Activated CD8-positive, alpha-beta memory T cell treated with anti-CD3 and anti-CD28 coated beads, Interleukin-2, amount 50 U/mL, for 4 hours (primary cell): ENCODE measurements at regions not wholly inside any gene's neighbourhood (a gene's known extent, or its start where the extent isn't known, plus 50 kb on each side); places are given as distances from the start of the nearest gene placed in this dataset.

Source experiments
- DNase-seq: peaks from one replicate; pipeline ENCODE4 v3.0.0-alpha.2; 2020

DNA sequence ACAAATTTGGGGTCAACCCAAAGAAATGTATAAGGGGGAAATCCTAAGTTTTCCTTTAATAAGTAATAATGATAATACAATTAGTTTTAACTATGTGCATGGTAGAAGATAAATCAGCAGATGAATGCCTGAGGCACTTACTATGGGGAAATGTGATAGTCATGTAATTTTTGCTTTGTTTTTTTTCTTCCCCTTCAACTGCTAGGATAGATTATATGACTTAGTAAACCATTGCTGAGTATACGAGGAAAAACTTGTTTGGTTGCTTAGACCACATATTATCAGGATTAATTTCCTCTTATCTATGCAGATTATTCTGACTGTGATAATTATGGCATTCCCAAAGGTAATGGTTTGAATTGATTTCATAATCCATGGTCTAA is 181.1 kb downstream of the TGFB2 start:
- DNase-seq, result no peak

DNA sequence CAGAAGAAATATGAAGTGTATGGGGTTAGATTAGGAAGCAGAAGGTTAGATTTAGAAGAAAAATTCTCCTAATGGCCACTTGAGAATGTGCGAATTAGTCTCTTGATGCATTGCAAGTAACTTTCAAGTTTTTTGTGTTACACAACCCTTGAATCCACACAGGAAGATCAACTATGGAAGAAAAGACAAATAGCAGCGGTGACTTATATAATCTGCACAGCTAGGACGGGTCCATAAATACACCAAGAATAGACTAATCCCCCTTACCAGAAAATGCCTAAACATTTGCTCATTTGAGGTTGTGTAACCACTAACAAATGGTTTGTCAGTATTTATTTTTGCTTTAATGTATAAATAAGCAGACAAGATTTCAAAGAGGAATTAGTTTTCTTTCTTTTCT is 182.6 kb downstream of the TGFB2 start:
- no peak for DNase-seq

DNA sequence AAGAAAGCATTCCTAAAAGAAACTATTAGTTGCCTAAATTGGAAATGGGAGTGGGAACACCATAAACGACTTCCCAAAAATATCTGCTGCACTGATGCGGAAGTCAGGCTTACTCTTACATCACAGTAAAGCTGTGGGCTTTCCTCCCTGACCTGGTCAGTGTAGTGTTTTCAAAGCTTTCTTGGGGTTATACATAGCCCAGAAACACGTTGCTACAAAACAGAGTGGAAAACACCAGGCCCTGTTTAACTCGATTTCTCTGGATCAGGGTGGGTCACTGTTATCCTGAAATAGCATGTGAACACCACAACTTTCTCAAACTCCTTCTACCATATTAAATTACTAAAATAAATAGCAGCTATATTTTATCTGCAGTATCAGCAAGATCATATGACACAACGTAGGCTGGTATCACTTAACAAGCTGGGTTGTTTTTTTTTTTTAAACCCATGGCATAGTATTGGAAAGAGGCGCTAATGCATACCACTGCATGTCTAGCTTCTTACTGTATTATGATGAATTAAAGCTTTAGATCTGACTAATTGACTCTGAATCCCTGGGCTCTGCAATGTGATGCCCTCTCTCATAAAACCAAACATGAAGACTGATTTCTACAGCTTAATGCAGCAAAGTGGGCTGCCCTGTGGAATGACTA is 184.6 kb downstream of the TGFB2 start:
- DNase-seq, result no peak

DNA sequence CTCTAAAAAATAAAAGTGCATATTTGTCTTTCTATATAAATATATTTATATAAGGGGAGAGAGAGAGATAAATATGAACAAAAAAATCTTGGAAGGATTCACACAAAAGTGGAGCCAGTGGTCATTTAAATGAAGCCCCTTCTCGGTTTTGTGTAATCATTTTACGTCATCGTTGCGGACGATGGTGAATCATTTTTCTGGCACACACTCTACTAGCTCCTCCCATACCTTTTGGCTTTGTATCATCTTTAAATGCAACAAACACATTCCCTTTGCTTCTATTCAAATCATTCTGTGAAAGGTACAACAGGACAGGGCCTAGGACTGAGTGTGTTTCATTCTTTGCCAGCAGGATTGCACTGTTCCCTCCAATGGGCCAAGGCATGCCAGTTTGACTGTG is 186.8 kb downstream of the TGFB2 start:
- DNase-seq, result no peak

DNA sequence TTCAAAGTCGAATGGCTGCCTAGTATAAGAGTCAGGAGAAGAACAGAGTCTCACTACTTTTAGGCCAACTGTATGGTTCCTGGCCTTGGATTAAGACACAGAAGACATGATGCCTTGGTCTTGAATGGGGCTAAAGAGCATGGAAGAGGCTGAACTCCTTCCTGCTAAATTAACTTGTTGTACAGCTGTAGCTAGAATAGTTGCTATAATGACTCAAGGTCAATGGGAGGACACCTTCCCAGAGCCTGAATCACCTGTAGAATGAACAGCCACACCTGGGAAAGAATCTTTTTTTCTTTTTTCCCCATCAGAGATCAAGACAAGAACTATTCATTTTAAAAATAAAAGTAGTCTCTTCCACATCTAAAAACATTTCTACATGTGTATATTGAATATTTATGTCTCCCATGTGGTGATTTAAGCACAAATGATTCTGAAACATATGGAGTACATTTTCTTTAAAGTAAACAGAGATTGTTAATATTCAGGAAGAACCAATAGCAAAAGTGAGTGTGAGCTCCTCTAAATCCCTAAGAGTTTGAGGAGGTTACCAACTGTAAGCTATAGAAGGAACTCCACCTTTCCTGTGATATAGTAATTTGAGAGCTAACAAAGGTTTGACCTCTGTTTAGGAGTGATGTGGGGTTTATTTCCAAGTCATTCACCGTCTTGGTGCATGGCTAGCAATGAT is 191.3 kb downstream of the TGFB2 start:
- DNase-seq, result no peak

DNA sequence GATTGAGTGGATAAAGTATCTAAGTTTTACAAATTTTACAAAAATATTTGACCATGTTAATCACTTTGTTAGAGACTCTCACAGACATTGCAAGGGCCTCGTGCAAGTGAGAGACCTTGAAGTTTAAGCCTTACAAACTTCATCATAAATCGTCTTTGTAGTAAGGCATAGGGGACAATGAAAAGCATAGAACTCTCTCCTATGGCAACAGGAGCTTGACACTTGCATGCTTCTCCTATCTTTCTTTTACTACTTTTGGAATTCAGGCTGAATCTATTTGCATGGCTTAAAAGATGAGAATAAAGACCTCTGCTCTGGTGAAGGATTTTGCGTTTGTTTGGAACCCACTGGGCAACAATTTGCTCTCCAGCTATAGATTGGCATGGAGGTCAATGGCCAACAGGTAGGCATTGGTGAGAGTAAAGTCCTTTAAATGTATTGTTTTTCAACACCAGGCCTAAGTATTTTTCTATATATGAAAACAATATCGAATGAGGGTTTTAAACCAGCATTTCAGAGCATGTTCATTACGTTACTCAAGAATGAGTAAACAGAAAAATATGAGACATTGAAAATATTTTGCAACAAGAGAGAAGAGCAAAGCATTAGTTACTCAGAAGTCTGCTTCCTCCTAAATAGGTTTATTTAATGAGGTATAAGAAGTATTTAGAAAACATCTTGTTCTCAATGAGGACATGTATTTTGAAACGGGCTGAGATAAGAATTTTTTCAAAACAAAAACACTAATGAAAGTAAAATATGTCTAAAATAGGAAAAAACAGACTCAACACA is 192.2 kb downstream of the TGFB2 start:
- no peak for DNase-seq

DNA sequence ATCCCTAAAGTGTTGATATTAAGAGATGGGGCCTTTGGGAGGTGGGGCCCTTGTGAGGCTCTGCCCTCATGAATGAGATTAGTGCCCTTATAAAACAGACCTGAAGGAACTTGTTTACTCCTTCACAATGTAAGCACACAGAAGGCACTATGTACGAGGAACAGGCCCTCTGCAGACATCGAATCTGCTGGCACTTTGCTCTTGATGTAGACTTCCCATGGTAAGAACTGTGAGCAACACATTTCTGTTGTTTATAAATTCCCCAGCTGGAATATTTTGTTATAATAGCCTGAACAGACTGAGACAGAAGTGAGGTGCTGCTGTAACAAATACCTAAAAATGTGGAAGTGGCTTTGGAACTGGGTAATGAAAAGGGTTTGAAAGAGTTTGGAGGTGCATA is 193.2 kb downstream of the TGFB2 start:
- no peak for DNase-seq

DNA sequence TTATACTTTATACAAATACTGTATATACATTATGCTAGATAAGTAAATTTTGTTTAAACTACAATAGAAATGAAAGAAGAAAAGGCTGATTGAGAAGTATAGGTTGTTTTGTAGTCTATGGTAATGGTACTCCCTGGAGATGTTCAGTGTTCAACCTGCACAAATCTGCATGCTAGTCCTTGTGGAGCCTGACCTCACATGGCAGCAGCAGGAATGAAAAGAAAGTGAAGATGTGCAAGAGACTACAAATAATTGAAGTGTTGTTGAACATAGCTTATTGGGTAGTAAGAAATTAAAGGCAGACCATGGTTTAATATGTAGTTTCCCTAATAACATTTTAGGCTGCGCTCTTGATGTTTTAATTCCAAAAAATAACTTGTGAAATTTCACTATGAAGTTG is 201.2 kb downstream of the TGFB2 start:
- DNase-seq, result no peak

DNA sequence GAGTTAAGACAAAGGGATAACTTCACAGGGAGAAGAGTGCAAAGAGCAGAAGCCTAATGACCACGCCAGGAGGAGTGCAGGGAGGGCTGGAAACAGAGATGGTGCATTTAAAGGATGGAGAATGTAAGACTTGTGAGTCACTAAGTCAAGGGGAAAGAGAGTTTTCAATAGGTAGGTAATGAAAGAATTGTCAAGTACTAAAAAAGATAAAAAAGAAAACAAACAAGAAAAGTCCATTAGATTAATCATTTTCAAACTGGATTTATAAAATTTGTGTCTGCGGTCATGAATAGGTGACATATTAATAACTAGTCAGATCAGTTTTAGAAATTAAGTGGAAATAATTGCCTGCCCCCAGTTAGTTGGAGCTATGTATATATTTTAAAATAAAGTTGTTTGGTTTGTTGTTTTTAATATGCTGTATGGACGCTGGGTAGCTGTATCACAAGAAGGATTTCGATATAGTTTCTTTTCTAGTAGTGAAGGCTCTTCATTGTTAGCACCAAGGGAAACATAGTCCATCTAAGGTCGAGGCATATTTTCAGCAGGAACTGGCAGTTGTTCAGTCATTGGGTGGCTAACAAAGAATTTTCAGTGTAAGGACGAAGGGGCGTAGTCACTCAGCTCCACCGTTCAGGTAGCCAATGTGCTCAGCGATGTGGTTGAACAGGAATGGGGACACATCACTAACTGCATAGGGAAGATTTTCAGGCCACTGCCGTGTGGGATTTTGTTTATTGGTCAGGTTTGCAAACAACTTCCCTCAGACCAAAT is 203.0 kb downstream of the TGFB2 start:
- no peak for DNase-seq

DNA sequence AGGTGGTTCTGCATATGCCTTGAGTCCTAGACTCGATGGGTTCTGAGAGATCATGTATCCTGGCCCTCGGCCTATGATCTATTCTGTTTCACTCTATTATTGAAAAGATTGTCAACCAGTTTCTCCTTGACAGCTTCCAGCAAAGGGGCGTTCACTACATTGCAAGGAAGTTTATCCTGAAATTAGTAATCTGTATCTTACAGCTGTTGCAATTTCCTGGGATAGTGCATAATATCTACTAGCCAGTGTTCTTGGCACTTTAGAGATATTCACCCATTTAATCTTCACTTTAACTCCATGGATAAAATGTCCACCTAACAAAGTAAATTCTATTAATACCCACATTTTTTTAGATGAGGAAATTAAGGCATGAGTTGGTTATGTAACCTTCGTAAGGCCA is 203.6 kb downstream of the TGFB2 start:
- no peak for DNase-seq

DNA sequence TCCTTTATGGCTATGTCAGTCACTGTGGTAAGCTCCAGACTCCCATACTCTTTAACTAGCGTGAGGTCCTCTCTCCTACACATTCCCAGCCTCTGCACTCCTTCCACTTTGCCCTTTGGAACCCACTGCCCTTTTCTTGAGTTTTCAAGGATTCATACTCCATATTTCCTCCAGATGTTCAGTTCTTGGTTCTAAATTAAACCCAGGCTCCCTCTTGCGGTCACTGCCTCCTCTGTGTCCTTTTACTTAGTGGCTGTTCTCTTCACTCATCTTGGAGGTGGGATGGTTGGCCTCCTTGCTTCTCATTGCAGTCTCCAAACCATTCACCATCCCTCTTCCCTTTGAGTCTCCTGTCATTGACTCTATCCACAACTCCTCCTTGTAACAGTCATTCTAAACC is 208.1 kb downstream of the TGFB2 start:
- no peak for DNase-seq

DNA sequence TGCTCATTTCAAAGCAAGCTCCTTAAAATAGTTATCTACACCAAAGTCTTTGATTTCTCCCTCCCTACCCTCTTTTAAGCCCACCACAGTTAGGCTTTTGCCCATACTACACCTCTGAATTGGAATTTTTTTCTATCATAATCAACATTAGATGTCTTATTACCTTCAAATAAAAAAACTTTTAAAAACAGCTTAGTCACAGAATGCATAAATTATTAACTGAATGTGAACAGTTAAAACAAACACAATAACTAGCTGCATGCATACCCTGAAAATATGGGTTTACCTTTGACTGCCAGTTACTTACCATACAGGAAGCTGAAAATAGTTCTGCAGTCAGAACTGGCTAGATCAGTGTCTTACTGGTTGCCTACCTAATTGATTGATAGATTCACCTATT is 210.9 kb downstream of the TGFB2 start:
- DNase-seq, result no peak

DNA sequence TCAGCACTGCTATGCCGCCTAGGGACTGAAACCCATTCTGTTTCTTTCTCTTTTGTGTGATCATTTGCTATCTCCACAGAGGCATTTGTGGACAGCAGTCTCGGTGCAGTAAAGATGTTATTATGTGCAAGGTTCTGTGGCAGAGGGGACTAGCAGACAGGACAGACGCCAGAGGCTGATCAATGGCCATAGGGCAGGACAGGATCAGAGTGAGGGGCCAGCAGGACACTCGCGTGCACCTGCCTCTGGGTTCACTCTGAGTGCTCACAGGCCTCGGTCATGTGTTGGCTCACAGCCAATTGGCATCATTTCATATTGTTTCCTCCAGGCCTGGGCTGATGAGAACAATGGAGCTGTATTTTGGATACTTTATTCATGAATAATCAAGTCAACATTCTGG is 212.6 kb downstream of the TGFB2 start:
- no peak for DNase-seq

DNA sequence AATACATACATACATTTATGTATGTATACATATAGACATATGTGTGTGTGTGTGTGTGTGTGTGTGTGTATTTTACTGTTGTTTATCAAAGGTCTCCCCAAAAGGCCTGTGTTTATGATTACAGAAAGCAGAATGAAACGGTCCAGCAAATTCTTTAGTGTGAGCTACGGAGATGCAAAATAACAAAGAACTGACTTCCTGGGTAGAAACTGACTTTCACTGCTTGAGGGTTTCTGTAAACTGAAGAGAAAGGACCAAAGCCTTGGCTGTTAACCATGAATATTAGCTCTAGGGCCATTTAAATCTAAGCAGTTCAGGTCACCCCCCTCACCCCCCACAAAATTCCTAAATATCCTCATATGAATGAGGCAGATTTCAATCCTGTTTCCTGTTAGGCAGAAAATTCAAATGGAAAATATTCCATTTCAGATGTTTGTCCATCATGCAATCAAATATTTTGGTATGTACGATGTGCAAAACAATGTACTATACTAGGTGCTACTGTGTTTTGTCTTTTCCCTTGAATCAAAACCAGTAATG is 213.2 kb downstream of the TGFB2 start:
- no peak for DNase-seq

DNA sequence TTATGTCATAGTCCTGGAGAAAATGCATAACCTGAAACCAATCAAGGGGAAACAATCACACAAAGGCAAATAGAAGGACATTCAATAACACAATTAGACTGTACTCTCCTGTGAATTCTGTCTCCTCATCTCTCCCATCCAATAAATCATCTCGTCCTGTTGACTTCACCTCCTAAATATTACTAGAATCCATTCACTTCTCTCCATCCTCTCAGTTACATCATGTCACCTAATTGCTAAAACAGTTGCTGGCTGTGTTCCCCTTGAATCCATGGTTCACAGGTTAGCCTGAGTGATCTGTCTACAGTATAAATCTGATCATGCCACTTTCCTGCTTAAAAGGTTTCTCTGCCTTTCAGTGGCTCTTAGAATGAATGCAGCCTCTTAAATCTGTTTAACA is 220.2 kb downstream of the TGFB2 start:
- DNase-seq, result no peak

DNA sequence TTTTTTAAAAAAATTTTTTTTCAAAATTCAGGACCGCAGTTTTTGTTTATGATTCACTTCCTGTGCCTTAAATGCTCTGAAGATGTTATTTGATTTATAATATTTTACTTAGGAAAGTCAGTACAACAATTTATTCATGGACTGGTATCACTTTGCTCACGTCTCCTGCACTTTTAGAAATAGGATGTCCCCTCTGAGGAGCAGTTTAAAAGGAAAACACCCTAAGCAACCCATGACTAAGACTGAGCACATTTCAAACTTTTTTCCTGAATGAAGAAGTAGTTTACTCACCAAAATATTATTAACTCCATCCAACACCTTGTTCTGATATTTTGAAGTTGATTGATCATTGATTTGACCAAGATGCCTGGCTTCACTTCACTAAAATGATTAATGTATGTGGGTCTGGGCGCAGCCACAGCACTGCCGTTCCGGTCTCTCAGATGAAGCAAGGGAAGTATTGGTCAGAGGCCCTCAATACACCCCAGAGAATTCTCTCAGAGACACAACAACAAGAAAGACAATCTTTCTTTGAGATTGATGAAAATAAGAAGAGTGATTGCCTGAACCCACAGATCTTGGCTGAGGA is 223.9 kb downstream of the TGFB2 start:
- DNase-seq, result no peak

DNA sequence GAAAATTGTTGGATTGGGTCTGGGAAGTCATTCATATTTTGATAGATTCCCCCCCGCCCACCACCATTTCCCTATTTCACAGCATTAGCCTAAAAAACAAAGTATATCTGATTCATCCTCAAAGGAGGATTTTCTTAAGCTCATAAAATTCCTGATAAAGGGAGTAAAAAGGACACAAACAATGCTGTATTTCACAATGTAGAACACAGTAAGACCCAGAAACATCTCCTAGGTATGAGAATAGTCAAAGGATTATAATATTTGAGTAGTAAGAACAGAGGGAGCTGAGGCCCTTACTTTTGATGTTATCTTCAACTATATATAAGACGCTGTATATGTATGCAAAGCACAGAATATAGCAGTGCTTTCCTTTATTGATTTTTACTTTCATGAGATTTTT is 225.3 kb downstream of the TGFB2 start:
- DNase-seq, result no peak

DNA sequence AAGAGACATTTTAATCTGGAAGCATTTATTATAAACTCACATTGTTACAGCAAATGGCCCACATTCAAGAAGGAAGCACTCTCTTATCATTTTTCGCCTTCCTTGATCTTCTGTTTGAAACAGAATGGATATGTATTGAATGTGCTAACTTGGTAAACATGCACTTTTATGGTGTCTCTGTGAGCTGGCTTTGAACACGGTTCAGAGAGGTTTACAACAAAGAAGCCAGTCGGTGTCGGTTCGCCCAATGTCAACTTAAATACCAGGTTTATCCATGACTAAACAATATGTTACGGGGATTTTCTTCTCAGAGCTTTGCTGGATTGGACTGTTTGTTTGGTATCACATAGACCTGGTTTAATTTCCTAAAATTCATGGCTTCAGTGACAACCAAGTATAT is 226.4 kb downstream of the TGFB2 start:
- DNase-seq, result no peak

DNA sequence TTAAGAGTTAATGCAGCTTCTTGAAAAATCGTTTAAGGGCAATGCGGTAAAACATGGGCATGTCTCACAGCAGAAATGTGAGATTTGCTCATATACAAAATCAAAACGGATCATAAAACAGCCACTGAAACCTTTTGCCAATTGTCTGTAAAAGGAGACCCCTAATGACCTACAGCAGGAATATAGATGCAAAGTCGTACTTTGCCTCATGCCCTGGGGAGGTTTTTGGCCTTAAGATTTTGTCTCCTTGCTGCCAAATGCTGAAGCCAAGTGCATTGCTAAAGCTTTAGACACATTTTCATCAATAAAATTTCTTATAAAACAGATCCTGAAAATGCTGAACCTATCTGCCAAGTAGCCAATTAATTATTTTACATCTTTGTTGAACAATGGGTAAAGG is 226.9 kb downstream of the TGFB2 start:
- no peak for DNase-seq

DNA sequence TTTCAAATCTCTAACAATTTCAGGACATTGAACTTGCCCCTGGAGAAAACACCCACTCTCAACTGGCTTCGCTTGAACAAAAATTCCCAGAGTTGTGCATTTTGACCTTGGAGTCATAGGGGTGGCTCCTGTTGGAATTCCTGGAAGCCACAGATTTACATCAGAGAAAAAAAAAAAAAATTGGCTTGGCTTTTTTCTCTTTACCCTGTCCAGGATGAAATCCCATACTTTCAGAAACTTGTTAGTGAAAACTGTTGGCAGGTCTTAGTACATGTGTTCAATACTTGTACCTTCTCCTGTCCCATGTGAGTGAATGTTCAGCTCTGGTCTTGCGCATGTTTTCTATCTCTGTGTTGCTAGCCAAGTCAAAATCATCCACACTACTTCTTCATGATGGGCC is 228.8 kb downstream of the TGFB2 start:
- DNase-seq, result no peak

DNA sequence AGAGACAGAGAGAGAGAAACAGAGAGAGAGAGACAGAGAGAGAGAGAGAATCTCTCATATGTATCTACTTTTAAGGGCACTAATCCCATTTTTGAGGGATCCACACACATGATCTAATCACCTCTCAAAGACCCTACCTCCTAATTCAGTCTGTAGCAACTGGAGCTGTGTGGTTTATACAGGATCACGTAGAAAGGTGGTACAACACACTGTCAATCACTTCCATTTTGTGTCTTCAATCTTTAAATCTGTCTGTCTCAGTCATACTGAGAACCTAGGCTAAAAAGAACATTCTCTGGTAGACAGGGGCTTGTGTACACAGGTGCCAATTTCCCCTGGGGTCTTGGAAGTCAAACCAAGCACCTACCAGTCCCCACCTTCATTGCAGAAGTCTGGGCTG is 229.9 kb downstream of the TGFB2 start:
- DNase-seq, result no peak

DNA sequence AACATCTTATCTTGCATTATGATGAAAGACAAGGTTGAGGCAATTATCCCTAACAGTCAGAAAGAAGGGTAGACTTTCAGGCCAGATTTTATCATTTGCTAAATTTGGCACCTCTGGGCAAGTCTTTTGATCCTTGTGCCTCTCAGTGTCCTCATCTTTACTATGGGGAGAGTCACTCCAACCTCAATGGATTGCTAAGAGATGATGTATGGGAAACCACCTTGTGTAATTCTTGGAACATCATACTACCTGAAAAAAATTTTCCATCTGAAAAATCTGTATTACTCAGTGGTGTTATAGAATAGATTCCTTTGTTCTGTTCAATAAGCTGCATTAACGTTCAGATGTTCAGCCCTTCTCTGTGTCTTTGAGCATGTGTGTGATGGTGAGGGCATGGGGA is 230.7 kb downstream of the TGFB2 start:
- DNase-seq, result no peak

DNA sequence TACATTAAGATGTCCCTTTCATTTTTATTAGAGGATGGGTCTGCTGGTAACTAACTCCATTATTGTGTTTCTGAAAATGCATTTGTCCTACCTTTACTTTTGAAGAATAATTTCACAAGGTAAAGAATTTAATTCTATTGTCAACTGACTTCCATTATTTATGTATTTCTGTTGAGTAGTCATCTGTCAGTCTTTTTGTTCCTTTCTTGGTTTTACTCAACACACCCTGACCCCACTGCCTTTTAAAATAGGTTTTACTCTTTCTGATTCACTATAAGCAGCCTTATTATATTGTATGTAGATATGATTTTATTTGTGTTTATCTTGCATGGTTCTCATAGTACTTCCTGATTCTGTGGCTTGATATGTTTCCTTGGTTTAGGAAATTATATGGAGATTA is 237.5 kb downstream of the TGFB2 start:
- DNase-seq, result no peak
